ENCODE measurements at regions not wholly inside any gene's neighbourhood (a gene's known extent, or its start where the extent isn't known, plus 50 kb on each side); places are given as distances from the start of the nearest gene placed in this dataset.

DNA sequence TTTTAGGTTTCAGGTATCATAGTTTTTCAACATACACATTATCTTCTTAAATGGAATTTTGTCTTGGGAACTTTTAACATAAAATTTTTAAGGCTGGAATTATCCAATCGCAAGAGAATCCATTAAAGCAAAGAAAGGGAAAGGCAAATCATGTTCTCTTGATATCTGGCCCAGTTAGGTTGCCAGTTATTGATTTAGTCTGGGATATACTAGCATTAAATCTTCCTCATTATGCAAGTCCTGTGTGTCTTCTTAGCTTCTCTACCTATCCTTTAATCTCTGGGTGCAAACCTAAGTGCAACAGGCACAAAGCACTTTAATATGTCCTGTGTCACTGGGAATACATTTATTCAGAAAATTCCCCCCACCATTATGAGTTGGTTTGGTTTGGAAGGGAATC is 75.4 kb upstream of the CNTLN start:
- Histone ChIP-seq H3K27me3 (ENCODE audit: insufficient read depth, low read depth, low read length) (no peaks in the 10 kb centered on the region), H2AFZ (ENCODE audit: low read depth, low read length) (no peak overlapping the region), H3K9me2 (ENCODE audit: insufficient read depth, low read length) (no peaks in the 10 kb centered on the region), H3K4me2 (ENCODE audit: low read length) (no peak overlapping the region), H4K20me1 (ENCODE audit: insufficient read depth) (no peaks in the 10 kb centered on the region), H3K9ac (ENCODE audit: low read length) (no peak overlapping the region), H3K9me3 (ENCODE audit: low read length) (no peaks in the 10 kb centered on the region), H3K79me2 (replicated peaks; ENCODE audit: insufficient read depth, low read length) (no peaks in the 10 kb centered on the region), H3K4me3 (ENCODE audit: low read length) (no peak overlapping the region), H3K27ac (ENCODE audit: low read length) (no peak overlapping the region), H3F3A (ENCODE audit: insufficient read depth, low read length, poor library complexity, severe bottlenecking) (no peaks in the 10 kb centered on the region), H3K36me3 (ENCODE audit: insufficient read depth, low read length) (no peaks in the 10 kb centered on the region)
- TF ChIP-seq SMC3 (conservative IDR thresholded peaks at IDR 0.05; ENCODE audit: poor library complexity) (no peak), MXI1 (conservative IDR thresholded peaks at IDR 0.05; ENCODE audit: poor library complexity, severe bottlenecking) (no peak), RAD21 (conservative IDR thresholded peaks at IDR 0.05) (no peak), EP300 (conservative IDR thresholded peaks at IDR 0.05; ENCODE audit: poor library complexity, severe bottlenecking) (no peak), EZH2 (IDR thresholded peaks at IDR 0.05; ENCODE audit: borderline replicate concordance, insufficient read depth, low read length, poor library complexity, severe bottlenecking) (no peak), TAF1 (IDR thresholded peaks at IDR 0.05; ENCODE audit: low read depth) (no peak), POLR2AphosphoS5 (IDR thresholded peaks at IDR 0.05) (no peak)
- TF ChIP-seq, protein P1, sequence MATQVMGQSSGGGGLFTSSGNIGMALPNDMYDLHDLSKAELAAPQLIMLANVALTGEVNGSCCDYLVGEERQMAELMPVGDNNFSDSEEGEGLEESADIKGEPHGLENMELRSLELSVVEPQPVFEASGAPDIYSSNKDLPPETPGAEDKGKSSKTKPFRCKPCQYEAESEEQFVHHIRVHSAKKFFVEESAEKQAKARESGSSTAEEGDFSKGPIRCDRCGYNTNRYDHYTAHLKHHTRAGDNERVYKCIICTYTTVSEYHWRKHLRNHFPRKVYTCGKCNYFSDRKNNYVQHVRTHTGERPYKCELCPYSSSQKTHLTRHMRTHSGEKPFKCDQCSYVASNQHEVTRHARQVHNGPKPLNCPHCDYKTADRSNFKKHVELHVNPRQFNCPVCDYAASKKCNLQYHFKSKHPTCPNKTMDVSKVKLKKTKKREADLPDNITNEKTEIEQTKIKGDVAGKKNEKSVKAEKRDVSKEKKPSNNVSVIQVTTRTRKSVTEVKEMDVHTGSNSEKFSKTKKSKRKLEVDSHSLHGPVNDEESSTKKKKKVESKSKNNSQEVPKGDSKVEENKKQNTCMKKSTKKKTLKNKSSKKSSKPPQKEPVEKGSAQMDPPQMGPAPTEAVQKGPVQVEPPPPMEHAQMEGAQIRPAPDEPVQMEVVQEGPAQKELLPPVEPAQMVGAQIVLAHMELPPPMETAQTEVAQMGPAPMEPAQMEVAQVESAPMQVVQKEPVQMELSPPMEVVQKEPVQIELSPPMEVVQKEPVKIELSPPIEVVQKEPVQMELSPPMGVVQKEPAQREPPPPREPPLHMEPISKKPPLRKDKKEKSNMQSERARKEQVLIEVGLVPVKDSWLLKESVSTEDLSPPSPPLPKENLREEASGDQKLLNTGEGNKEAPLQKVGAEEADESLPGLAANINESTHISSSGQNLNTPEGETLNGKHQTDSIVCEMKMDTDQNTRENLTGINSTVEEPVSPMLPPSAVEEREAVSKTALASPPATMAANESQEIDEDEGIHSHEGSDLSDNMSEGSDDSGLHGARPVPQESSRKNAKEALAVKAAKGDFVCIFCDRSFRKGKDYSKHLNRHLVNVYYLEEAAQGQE (IDR thresholded peaks at IDR 0.05; ENCODE audit: borderline replicate concordance), result no peak
- TF ChIP-seq, protein P2, sequence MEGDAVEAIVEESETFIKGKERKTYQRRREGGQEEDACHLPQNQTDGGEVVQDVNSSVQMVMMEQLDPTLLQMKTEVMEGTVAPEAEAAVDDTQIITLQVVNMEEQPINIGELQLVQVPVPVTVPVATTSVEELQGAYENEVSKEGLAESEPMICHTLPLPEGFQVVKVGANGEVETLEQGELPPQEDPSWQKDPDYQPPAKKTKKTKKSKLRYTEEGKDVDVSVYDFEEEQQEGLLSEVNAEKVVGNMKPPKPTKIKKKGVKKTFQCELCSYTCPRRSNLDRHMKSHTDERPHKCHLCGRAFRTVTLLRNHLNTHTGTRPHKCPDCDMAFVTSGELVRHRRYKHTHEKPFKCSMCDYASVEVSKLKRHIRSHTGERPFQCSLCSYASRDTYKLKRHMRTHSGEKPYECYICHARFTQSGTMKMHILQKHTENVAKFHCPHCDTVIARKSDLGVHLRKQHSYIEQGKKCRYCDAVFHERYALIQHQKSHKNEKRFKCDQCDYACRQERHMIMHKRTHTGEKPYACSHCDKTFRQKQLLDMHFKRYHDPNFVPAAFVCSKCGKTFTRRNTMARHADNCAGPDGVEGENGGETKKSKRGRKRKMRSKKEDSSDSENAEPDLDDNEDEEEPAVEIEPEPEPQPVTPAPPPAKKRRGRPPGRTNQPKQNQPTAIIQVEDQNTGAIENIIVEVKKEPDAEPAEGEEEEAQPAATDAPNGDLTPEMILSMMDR (IDR thresholded peaks at IDR 0.05; ENCODE audit: poor library complexity, severe bottlenecking), result no peak

DNA sequence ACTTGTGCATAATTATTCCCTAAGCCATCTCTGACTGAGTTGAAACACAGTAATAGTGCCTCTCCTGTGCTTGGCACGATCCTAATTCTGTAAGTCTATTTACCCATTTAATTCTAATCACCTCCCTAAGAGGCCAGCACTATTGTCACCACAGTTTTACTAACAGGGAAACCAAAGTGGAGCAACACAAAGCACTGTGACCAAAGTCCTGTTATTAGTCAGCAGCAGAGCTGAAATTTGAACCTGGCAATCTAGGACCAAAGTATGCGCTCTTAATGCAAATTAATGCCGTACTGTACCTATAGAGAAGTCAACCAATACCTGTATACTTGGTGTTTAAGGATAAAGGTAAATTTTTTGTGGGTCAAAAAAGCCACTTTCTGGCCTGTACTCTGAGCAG is 77.1 kb upstream of the CNTLN start:
- H4K20me1 ChIP-seq (ENCODE audit: insufficient read depth), result no peaks in the 10 kb centered on the region
- no peaks in the 10 kb centered on the region for H3K79me2 ChIP-seq (replicated peaks; ENCODE audit: insufficient read depth, low read length)
- H3K9me2 ChIP-seq (ENCODE audit: insufficient read depth, low read length), result no peaks in the 10 kb centered on the region
- no peak overlapping the region for H2AFZ ChIP-seq (ENCODE audit: low read depth, low read length)
- TF ChIP-seq, protein P2 (IDR thresholded peaks at IDR 0.05; ENCODE audit: poor library complexity, severe bottlenecking), result no peak
- no peak for TF ChIP-seq POLR2AphosphoS5 (IDR thresholded peaks at IDR 0.05)
- no peak for TF ChIP-seq SMC3 (conservative IDR thresholded peaks at IDR 0.05; ENCODE audit: poor library complexity)
- no peak for TF ChIP-seq EZH2 (IDR thresholded peaks at IDR 0.05; ENCODE audit: borderline replicate concordance, insufficient read depth, low read length, poor library complexity, severe bottlenecking)
- no peak for TF ChIP-seq EP300 (conservative IDR thresholded peaks at IDR 0.05; ENCODE audit: poor library complexity, severe bottlenecking)
- TF ChIP-seq TAF1 (IDR thresholded peaks at IDR 0.05; ENCODE audit: low read depth), result no peak
- TF ChIP-seq MXI1 (conservative IDR thresholded peaks at IDR 0.05; ENCODE audit: poor library complexity, severe bottlenecking), result no peak
- no peak for TF ChIP-seq RAD21 (conservative IDR thresholded peaks at IDR 0.05)
- TF ChIP-seq, protein P1 (IDR thresholded peaks at IDR 0.05; ENCODE audit: borderline replicate concordance), result no peak
- no peaks in the 10 kb centered on the region for H3F3A ChIP-seq (ENCODE audit: insufficient read depth, low read length, poor library complexity, severe bottlenecking)
- no peak overlapping the region for H3K9ac ChIP-seq (ENCODE audit: low read length)
- H3K4me2 ChIP-seq (ENCODE audit: low read length), result no peak overlapping the region
- no peaks in the 10 kb centered on the region for H3K9me3 ChIP-seq (ENCODE audit: low read length)
- H3K36me3 ChIP-seq (ENCODE audit: insufficient read depth, low read length), result no peaks in the 10 kb centered on the region
- no peaks in the 10 kb centered on the region for H3K27me3 ChIP-seq (ENCODE audit: insufficient read depth, low read depth, low read length)
- H3K4me3 ChIP-seq (ENCODE audit: low read length), result no peak overlapping the region
- no peak overlapping the region for H3K27ac ChIP-seq (ENCODE audit: low read length)
